Caco-2 (cell line): ENCODE measurements at regions not wholly inside any gene's neighbourhood (a gene's known extent, or its start where the extent isn't known, plus 50 kb on each side); places are given as distances from the start of the nearest gene placed in this dataset.

ENCODE experiments used
- BruUV-seq: library from RNA; stranded (reverse); fragments of 400-500 nt; replicated peaks from 2 replicates; lab custom pipeline; 2021; lab: Mats Ljungman, UMichigan
- CTCF ChIA-PET: fragments of 300-600 bp; sonication (Branson Sonifier 250); formaldehyde crosslinking; loops from one replicate; lab custom pipeline; 2022; ENCODE audit warnings: antibody characterized with exemption; lab: Charles Lee
- POLR2A ChIA-PET: fragments of 300-600 bp; sonication (Branson Sonifier 250); formaldehyde crosslinking; loops from one replicate; lab custom pipeline; 2022; ENCODE audit warnings: antibody characterized with exemption; lab: Charles Lee
- DNase-seq, 2 experiments: peaks; one replicate each; pipeline versions ENCODE4 v3.0.0 to v3.0.0-alpha.2; 2020 to 2022
- H3K27me3 ChIP-seq: replicated peaks from 2 replicates; pipeline ENCODE4 v1.6.0; 2011; ENCODE audit warnings: low read length; ENCODE audit not compliant: control insufficient read depth, insufficient read depth
- H3K36me3 ChIP-seq: 2 replicates; pipeline ENCODE4 v1.5.1; 2011; ENCODE audit warnings: low read length; ENCODE audit not compliant: control insufficient read depth, insufficient read depth
- H3K4me1 ChIP-seq: fragments of 250-450 bp; sonication (Bioruptor Pico); 2 replicates; pipeline ENCODE4 v1.5.1; 2020; ENCODE audit warnings: mild to moderate bottlenecking
- H3K4me3 ChIP-seq: 2 replicates; pipeline ENCODE4 v1.5.1; 2011; ENCODE audit warnings: low read depth, mild to moderate bottlenecking, control low read depth, low read length
- H3K9me3 ChIP-seq: fragments of 250-450 bp; sonication (Bioruptor Pico); 2 replicates; pipeline ENCODE4 v1.5.1; 2020; ENCODE audit warnings: mild to moderate bottlenecking, moderate library complexity
- H3K27ac Mint-ChIP-seq: one replicate; pipeline ENCODE4 v1.8.0; 2022; ENCODE audit warnings: mixed read lengths; ENCODE audit not compliant: unreplicated experiment
- H3K27me3 Mint-ChIP-seq: one replicate; pipeline ENCODE4 v1.8.0; 2022; ENCODE audit warnings: mixed read lengths; ENCODE audit not compliant: insufficient read depth, unreplicated experiment
- H3K36me3 Mint-ChIP-seq: one replicate; pipeline ENCODE4 v1.8.0; 2022; ENCODE audit warnings: mild to moderate bottlenecking, mixed read lengths; ENCODE audit not compliant: insufficient read depth, unreplicated experiment
- H3K4me1 Mint-ChIP-seq: one replicate; pipeline ENCODE4 v1.8.0; 2022; ENCODE audit warnings: low read depth, mixed read lengths; ENCODE audit not compliant: unreplicated experiment
- H3K4me3 Mint-ChIP-seq: one replicate; pipeline ENCODE4 v1.8.0; 2022; ENCODE audit warnings: mild to moderate bottlenecking, moderate library complexity, mixed read lengths; ENCODE audit not compliant: unreplicated experiment
- H3K9me3 Mint-ChIP-seq: one replicate; pipeline ENCODE4 v1.8.0; 2022; ENCODE audit warnings: mixed read lengths; ENCODE audit not compliant: unreplicated experiment
- intact Hi-C: fragments of 100-400 bp; cut with micrococcal nuclease; formaldehyde crosslinking; loops from one replicate; pipeline ENCODE4 v1.10.0; 2022; ENCODE audit not compliant: unreplicated experiment
- TF ChIP-seq, protein P1 (sequence below), 2 experiments: fragments of 200-600 bp in 1 of 2; IDR thresholded peaks; 1 replicate in 1 of 2; 2 replicates in 1 of 2; pipeline versions ENCODE4 v1.5.1 to v1.8.0; 2011 to 2022; ENCODE audit warnings: antibody characterized with exemption in 1 of 2, control low read depth in 1 of 2, inconsistent platforms in 1 of 2, low read depth in 1 of 2, low read length in 1 of 2, mild to moderate bottlenecking in 1 of 2, moderate library complexity in 1 of 2; ENCODE audit not compliant: insufficient read depth in 1 of 2, severe bottlenecking in 1 of 2, unreplicated experiment in 1 of 2

DNA sequence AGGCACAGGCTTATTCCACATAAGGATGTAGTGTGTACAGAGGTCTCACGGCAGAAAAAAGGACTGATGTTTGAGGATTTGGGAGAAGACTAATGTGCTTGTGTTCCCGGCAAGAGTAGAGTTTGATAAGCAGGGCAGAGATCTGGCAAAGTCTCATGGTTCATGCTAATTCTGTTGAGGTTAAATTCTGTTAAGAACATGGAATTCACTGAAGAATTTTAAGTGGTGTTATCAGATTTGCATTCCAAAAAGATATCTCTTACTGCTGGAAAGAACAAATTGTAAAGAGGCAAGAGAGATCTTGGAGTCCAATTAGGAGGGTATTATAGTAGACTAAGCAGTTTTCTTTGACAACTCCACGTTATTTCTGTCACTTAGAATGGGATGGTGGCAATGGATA lies 348.3 kb downstream of the TDRD3 start:
- Histone ChIP-seq H3K4me3 (no peak overlapping the region), H3K27me3 (no peaks in the 10 kb centered on the region), H3K4me1 (no peaks in the 10 kb centered on the region), H3K36me3 (no peaks in the 10 kb centered on the region), H3K9me3 (peaks cover 5% of the 10 kb centered on the region; the same call in 1 of the 2 replicates)
- Mint-ChIP-seq H3K4me1 (no peaks in the 10 kb centered on the region), H3K9me3 (no peaks in the 10 kb centered on the region), H3K27ac (no peak overlapping the region), H3K4me3 (no peak overlapping the region), H3K27me3 (peaks cover 16% of the 10 kb centered on the region), H3K36me3 (no peaks in the 10 kb centered on the region)
- intact Hi-C loops, result no loop called here
- CTCF ChIA-PET, result no interaction called here
- no TSS peak for BruUV-seq
- TF ChIP-seq, protein P1, sequence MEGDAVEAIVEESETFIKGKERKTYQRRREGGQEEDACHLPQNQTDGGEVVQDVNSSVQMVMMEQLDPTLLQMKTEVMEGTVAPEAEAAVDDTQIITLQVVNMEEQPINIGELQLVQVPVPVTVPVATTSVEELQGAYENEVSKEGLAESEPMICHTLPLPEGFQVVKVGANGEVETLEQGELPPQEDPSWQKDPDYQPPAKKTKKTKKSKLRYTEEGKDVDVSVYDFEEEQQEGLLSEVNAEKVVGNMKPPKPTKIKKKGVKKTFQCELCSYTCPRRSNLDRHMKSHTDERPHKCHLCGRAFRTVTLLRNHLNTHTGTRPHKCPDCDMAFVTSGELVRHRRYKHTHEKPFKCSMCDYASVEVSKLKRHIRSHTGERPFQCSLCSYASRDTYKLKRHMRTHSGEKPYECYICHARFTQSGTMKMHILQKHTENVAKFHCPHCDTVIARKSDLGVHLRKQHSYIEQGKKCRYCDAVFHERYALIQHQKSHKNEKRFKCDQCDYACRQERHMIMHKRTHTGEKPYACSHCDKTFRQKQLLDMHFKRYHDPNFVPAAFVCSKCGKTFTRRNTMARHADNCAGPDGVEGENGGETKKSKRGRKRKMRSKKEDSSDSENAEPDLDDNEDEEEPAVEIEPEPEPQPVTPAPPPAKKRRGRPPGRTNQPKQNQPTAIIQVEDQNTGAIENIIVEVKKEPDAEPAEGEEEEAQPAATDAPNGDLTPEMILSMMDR (IDR thresholded peaks at IDR 0.05; ENCODE audit: insufficient read depth in 1 of 2, low read depth in 1 of 2, low read length in 1 of 2, severe bottlenecking in 1 of 2, unreplicated experiment in 1 of 2), result no peak
- POLR2A ChIA-PET, result no interaction called here
- no peak for DNase-seq

DNA sequence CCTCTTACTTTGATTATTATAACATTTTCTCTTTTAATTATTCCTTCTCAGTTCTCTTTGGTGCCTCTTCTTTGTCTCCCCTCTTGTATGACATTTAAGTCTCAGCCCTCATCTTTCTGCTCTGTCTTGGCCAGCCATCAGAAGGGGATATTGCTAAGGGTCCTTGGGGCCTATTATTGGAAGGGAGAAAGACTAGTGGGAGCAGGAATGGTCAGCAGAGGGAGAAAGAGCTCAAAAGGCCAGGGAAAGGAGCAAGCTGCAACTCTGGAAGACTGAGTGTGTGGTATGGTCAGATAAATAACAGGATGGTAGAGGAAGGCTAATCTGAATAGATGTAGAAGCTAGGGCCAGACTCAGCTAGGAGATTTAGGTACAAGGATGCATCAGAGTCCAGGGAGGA lies 336.9 kb downstream of the TDRD3 start:
- no peaks in the 10 kb centered on the region for H3K36me3 Mint-ChIP-seq
- CTCF ChIA-PET, result no interaction called here

DNA sequence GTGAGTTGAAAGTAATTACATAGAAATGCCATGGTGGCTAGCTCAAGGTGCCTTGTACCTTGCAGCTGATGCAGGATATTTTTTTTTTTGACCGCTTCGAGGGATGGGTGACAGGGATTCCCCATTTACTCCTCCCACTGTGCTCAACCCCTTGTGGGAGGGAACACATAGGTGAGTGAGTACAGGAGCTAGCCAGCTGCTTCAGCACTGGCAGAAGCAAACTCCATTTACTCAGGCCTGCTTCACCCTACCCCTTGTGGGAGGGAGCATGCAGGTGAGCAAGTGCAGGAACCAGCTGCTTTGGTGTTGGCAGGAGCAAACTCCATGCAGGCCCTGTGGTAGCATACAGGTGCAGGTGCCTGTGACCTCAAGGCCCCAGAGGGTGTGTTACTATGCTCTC lies 330.1 kb downstream of the TDRD3 start:
- H3K27me3 ChIP-seq, result no peaks in the 10 kb centered on the region
- H3K36me3 ChIP-seq, result no peaks in the 10 kb centered on the region
- H3K4me1 ChIP-seq, result no peaks in the 10 kb centered on the region
- ChIA-PET CTCF (no interaction called here), POLR2A (no interaction called here)
- BruUV-seq, result no TSS peak
- intact Hi-C loops, result no loop called here
- TF ChIP-seq, protein P1 (IDR thresholded peaks at IDR 0.05; ENCODE audit: insufficient read depth in 1 of 2, low read depth in 1 of 2, low read length in 1 of 2, severe bottlenecking in 1 of 2, unreplicated experiment in 1 of 2), result no peak
- no peak for DNase-seq
- no peak overlapping the region for H3K27ac Mint-ChIP-seq
- H3K4me1 Mint-ChIP-seq, result no peaks in the 10 kb centered on the region
- no peaks in the 10 kb centered on the region for H3K9me3 ChIP-seq
- H3K27me3 Mint-ChIP-seq, result peaks cover 10% of the 10 kb centered on the region
- H3K9me3 Mint-ChIP-seq, result no peaks in the 10 kb centered on the region
- no peak overlapping the region for H3K4me3 ChIP-seq
- no peak overlapping the region for H3K4me3 Mint-ChIP-seq
- no peaks in the 10 kb centered on the region for H3K36me3 Mint-ChIP-seq

More for the DNA sequence above, 336.9 kb downstream of the TDRD3 start:
- no peaks in the 10 kb centered on the region for H3K9me3 Mint-ChIP-seq
- H3K4me3 ChIP-seq, result no peak overlapping the region
- H3K4me1 Mint-ChIP-seq, result no peaks in the 10 kb centered on the region
- no peaks in the 10 kb centered on the region for H3K4me1 ChIP-seq
- H3K27ac Mint-ChIP-seq, result no peak overlapping the region
- H3K27me3 Mint-ChIP-seq, result peaks cover 3% of the 10 kb centered on the region
- no peaks in the 10 kb centered on the region for H3K36me3 ChIP-seq
- TF ChIP-seq, protein P1 (IDR thresholded peaks at IDR 0.05; ENCODE audit: insufficient read depth in 1 of 2, low read depth in 1 of 2, low read length in 1 of 2, severe bottlenecking in 1 of 2, unreplicated experiment in 1 of 2), result no peak
- no peak overlapping the region for H3K4me3 Mint-ChIP-seq
- no TSS peak for BruUV-seq
- intact Hi-C loops, result no loop called here
- POLR2A ChIA-PET, result no interaction called here
- no peaks in the 10 kb centered on the region for H3K27me3 ChIP-seq
- H3K9me3 ChIP-seq, result no peaks in the 10 kb centered on the region
- no peak for DNase-seq
